ENCODE measurements at regions not wholly inside any gene's neighbourhood (a gene's known extent, or its start where the extent isn't known, plus 50 kb on each side); places are given as distances from the start of the nearest gene placed in this dataset.

- no peaks in the 10 kb centered on the region for H3K9me3 ChIP-seq (ENCODE audit: low read depth)
- no peaks in the 10 kb centered on the region for H3K27me3 ChIP-seq
- H3K27ac ChIP-seq = no peak overlapping the region
- TF ChIP-seq CTCF (IDR thresholded peaks at IDR 0.05; ENCODE audit: low read depth, low read length) = no peak
- no peak overlapping the region for H3K4me3 ChIP-seq
- H3K4me1 ChIP-seq (ENCODE audit: low read depth) = no peaks in the 10 kb centered on the region
- no peaks in the 10 kb centered on the region for H3K36me3 ChIP-seq
- no peak for DNase-seq (ENCODE audit: low read depth in 1 of 2, low spot score in 1 of 2)
These were observed 1667.8 kb downstream of the PCDH9 start for GRCh38 chr13:65562305-65562704.

- TF ChIP-seq CTCF (IDR thresholded peaks at IDR 0.05; ENCODE audit: low read depth, low read length) = no peak
- no peak overlapping the region for H3K27ac ChIP-seq
- no peak for DNase-seq (ENCODE audit: low read depth in 1 of 2, low spot score in 1 of 2)
These were observed 1669.2 kb downstream of the PCDH9 start for GRCh38 chr13:65560936-65561335.

GRCh38 chr13:65555962-65556361 is 1674.2 kb downstream of the PCDH9 start:
- no peak for TF ChIP-seq CTCF (IDR thresholded peaks at IDR 0.05; ENCODE audit: low read depth, low read length)
- Histone ChIP-seq H3K36me3 (no peaks in the 10 kb centered on the region), H3K9me3 (ENCODE audit: low read depth) (no peaks in the 10 kb centered on the region), H3K4me1 (ENCODE audit: low read depth) (no peaks in the 10 kb centered on the region), H3K4me3 (no peak overlapping the region), H3K27me3 (no peaks in the 10 kb centered on the region), H3K27ac (no peak overlapping the region)
- no peak for DNase-seq (ENCODE audit: low read depth in 1 of 2, low spot score in 1 of 2)

More at GRCh38 chr13:65560936-65561335, 1669.2 kb downstream of the PCDH9 start:
- no peaks in the 10 kb centered on the region for H3K27me3 ChIP-seq
- no peak overlapping the region for H3K4me3 ChIP-seq
- no peaks in the 10 kb centered on the region for H3K4me1 ChIP-seq (ENCODE audit: low read depth)
- no peaks in the 10 kb centered on the region for H3K36me3 ChIP-seq
- H3K9me3 ChIP-seq (ENCODE audit: low read depth) = no peaks in the 10 kb centered on the region

GRCh38 chr13:65553096-65553727 is 1676.9 kb downstream of the PCDH9 start:
- TF ChIP-seq CTCF (IDR thresholded peaks at IDR 0.05; ENCODE audit: low read depth, low read length) = no peak

GRCh38 chr13:65551208-65551607 is 1678.9 kb downstream of the PCDH9 start:
- TF ChIP-seq CTCF (IDR thresholded peaks at IDR 0.05; ENCODE audit: low read depth, low read length) = no peak
- DNase-seq (ENCODE audit: low read depth in 1 of 2, low spot score in 1 of 2) = no peak
- Histone ChIP-seq H3K27me3 (no peaks in the 10 kb centered on the region), H3K4me1 (ENCODE audit: low read depth) (no peaks in the 10 kb centered on the region), H3K36me3 (no peaks in the 10 kb centered on the region), H3K9me3 (ENCODE audit: low read depth) (no peaks in the 10 kb centered on the region), H3K27ac (no peak overlapping the region), H3K4me3 (no peak overlapping the region)

More at GRCh38 chr13:65553096-65553727, 1676.9 kb downstream of the PCDH9 start:
- no peaks in the 10 kb centered on the region for H3K36me3 ChIP-seq
- no peak for DNase-seq (ENCODE audit: low read depth in 1 of 2, low spot score in 1 of 2)
- no peaks in the 10 kb centered on the region for H3K4me1 ChIP-seq (ENCODE audit: low read depth)
- no peak overlapping the region for H3K27ac ChIP-seq
- H3K4me3 ChIP-seq = no peak overlapping the region
- H3K27me3 ChIP-seq = no peaks in the 10 kb centered on the region
- H3K9me3 ChIP-seq (ENCODE audit: low read depth) = no peaks in the 10 kb centered on the region
